Activated CD8-positive, alpha-beta T cell treated with anti-CD3 and anti-CD28 coated beads, Interleukin-2, amount 10 ng/mL, durations not matched to agents 7 days and 5 days (primary cell): ENCODE measurements at regions not wholly inside any gene's neighbourhood (a gene's known extent, or its start where the extent isn't known, plus 50 kb on each side); places are given as distances from the start of the nearest gene placed in this dataset.
"Not testable (repeated sequence)": the region's sequence is repeated elsewhere in the genome, so short reads cannot be mapped to it uniquely, and the experiment has no call there.

Source experiments
- ATAC-seq: fragments of 150-1000 bp; cut with Tn5 transposase; one replicate; pipeline ENCODE4 v1.10.0; 2021; ENCODE audit warnings: moderate library complexity
- CTCF ChIA-PET: fragments of 350-600 bp; sonication (Branson Sonifier 250); formaldehyde crosslinking; loops from one replicate; lab custom pipeline; 2021; ENCODE audit warnings: antibody characterized with exemption; lab: Charles Lee
- POLR2A ChIA-PET: fragments of 350-600 bp; sonication (Branson Sonifier 250); formaldehyde crosslinking; loops from one replicate; lab custom pipeline; 2021; ENCODE audit warnings: antibody characterized with exemption; lab: Charles Lee
- DNase-seq: peaks from one replicate; pipeline ENCODE4 v3.0.0-alpha.2; 2020
- H3K27ac Mint-ChIP-seq: one replicate; pipeline ENCODE4 v1.8.0; 2021; ENCODE audit warnings: mild to moderate bottlenecking, mixed read lengths
- H3K27me3 Mint-ChIP-seq: one replicate; pipeline ENCODE4 v1.8.0; 2021; ENCODE audit warnings: low read depth, mixed read lengths
- H3K36me3 Mint-ChIP-seq: one replicate; pipeline ENCODE4 v1.8.0; 2021; ENCODE audit warnings: low read depth, mixed read lengths
- H3K4me1 Mint-ChIP-seq: one replicate; pipeline ENCODE4 v1.8.0; 2021; ENCODE audit warnings: low read depth, mixed read lengths
- H3K4me3 Mint-ChIP-seq: one replicate; pipeline ENCODE4 v1.8.0; 2021; ENCODE audit warnings: mild to moderate bottlenecking, mixed read lengths
- H3K9me3 Mint-ChIP-seq: one replicate; pipeline ENCODE4 v1.8.0; 2022; ENCODE audit warnings: mixed read lengths; ENCODE audit not compliant: insufficient read depth

DNA sequence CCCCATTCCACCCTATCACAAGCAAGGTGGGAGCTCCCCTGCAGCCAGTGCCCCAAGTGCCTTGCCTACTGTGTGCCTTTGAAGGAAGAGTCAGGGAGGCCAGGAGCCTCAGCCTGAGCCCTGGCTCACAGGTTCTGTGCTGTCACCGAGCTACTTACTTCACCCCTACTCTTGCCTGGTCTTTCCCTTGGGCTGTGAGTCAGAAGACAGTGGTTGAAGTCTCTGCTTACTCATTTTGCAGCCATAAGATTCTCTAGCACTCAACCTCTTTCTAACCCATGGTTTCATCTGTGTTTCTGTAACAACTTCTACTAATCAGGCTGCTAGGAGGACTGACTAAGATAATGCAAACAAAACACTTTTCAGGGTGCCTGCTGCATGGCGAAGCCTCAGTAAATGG lies 114.5 kb downstream of the PLCE1 start:
- H3K27ac Mint-ChIP-seq = no peak overlapping the region
- ATAC-seq = no peak

DNA sequence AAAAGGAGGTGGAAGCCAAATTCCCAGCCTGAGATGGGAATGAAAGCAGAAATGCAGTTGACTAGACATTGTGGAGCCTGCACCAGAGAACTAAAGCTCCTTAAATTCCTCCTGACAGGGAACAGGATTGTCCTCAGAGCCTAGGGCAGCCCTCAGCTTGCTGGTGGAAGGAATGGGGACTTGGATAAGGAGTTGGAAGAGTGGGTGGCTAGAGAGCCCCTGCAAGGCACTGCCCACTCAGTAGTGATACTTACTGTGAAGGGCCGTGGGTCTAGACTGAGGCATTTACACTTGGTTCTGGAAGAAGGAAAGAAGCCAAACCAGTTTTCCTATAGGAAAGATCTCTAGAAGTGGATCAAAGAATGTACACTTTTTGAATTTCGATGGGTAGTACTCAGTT lies 117.6 kb downstream of the PLCE1 start:
- DNase-seq (no peak), ATAC-seq (no peak)
- Mint-ChIP-seq H3K4me3 (no peak overlapping the region), H3K36me3 (no peaks in the 10 kb centered on the region), H3K4me1 (no peaks in the 10 kb centered on the region), H3K9me3 (no peaks in the 10 kb centered on the region), H3K27me3 (no peaks in the 10 kb centered on the region), H3K27ac (no peak overlapping the region)
- CTCF ChIA-PET = no interaction called here
- POLR2A ChIA-PET = no interaction called here

More for the DNA sequence above, 114.5 kb downstream of the PLCE1 start:
- Mint-ChIP-seq H3K27me3 (no peaks in the 10 kb centered on the region), H3K36me3 (no peaks in the 10 kb centered on the region), H3K4me1 (no peaks in the 10 kb centered on the region), H3K4me3 (no peak overlapping the region), H3K9me3 (no peaks in the 10 kb centered on the region)
- CTCF ChIA-PET = no interaction called here
- POLR2A ChIA-PET = no interaction called here
- no peak for DNase-seq

DNA sequence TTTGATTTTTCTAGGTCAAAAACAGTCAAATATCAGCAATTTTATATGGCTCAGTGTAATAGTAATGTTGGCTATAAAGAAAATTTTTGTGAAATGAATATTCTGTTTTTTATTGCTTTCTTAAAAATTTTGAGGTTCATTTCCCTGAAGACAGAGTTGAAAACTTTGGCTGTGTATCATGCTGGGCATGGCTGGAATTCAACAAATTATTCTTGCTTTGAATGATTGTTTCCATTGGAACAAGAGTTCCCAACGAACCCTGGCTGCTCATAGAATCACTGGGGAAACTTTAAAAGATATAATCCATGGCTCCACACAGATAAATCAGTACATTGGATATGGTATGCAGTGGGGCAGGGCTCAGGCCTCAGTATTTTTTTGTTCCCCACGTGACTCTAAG lies 118.6 kb downstream of the PLCE1 start:
- ATAC-seq = no peak
- Mint-ChIP-seq H3K4me3 (no peak overlapping the region), H3K9me3 (no peaks in the 10 kb centered on the region), H3K4me1 (no peaks in the 10 kb centered on the region), H3K36me3 (no peaks in the 10 kb centered on the region), H3K27me3 (no peaks in the 10 kb centered on the region), H3K27ac (no peak overlapping the region)
- DNase-seq = no peak
- CTCF ChIA-PET = no interaction called here
- POLR2A ChIA-PET = no interaction called here

DNA sequence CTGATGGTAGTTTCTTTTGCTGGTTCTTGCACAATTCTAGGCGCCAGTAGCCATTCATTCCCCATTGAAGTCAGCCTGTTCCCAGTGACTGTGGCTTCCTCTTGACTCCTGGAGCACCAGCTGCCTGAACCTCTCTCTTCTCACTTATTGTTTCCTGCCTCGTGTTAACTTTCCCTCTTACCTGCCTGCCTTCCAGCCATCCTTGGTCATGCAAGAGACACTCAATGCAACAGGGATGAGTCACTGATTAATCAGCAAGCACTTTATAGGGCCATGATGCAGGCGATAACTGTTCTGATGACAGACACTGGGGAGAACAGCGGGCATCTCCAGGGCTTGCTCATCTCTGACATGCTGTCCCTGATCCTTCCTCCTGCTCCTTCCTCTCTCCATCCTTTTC lies 122.0 kb downstream of the PLCE1 start:
- Mint-ChIP-seq H3K27ac (no peak overlapping the region), H3K36me3 (no peaks in the 10 kb centered on the region), H3K4me1 (no peaks in the 10 kb centered on the region), H3K27me3 (no peaks in the 10 kb centered on the region), H3K4me3 (no peak overlapping the region), H3K9me3 (no peaks in the 10 kb centered on the region)
- ChIA-PET CTCF (no interaction called here), POLR2A (no interaction called here)
- DNase-seq (no peak), ATAC-seq (no peak)

DNA sequence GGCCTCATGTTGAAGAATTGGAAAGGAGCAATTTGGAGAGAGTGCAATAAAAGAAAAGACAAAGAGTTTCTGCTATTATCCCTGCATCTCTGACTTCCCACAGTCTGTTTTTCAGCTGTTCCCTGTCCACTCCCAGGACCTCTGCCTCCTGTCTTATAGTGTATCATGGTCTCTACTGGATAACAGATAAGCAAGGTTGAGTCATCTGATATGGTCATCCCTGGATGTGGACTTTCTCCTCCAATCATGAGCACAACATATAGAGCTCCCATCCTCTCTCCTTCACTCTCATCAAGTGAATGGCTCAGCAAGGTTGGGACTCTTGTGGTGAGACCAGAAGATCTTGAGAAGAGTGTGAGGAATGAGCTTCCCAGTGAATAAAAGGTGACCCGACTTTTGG lies 123.1 kb downstream of the PLCE1 start:
- no peaks in the 10 kb centered on the region for H3K27me3 Mint-ChIP-seq
- ATAC-seq (no peak), DNase-seq (no peak)
- no peaks in the 10 kb centered on the region for H3K4me1 Mint-ChIP-seq
- POLR2A ChIA-PET = no interaction called here
- CTCF ChIA-PET = no interaction called here
- no peak overlapping the region for H3K4me3 Mint-ChIP-seq
- H3K27ac Mint-ChIP-seq = no peak overlapping the region
- no peaks in the 10 kb centered on the region for H3K36me3 Mint-ChIP-seq
- no peaks in the 10 kb centered on the region for H3K9me3 Mint-ChIP-seq

DNA sequence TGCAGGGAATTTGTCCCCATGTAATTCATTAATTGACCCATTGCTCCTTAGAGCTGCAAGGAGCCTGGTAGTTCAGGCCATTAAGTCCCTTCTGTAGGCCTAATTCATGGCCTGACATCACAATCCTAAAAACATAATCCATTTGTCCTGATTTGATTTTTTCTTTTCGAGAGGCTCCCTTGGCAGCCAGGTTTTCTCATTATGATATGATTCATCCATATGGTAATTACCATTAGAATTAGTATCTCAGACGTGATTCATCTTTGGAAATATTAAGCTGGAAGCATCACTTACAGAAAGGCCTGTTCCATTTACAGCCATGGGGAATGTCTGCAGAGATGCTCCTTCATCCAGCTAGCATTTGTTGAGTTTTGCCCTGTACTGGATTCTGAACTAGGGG lies 128.5 kb downstream of the PLCE1 start:
- CTCF ChIA-PET = no interaction called here
- no peaks in the 10 kb centered on the region for H3K36me3 Mint-ChIP-seq
- no peak for ATAC-seq

DNA sequence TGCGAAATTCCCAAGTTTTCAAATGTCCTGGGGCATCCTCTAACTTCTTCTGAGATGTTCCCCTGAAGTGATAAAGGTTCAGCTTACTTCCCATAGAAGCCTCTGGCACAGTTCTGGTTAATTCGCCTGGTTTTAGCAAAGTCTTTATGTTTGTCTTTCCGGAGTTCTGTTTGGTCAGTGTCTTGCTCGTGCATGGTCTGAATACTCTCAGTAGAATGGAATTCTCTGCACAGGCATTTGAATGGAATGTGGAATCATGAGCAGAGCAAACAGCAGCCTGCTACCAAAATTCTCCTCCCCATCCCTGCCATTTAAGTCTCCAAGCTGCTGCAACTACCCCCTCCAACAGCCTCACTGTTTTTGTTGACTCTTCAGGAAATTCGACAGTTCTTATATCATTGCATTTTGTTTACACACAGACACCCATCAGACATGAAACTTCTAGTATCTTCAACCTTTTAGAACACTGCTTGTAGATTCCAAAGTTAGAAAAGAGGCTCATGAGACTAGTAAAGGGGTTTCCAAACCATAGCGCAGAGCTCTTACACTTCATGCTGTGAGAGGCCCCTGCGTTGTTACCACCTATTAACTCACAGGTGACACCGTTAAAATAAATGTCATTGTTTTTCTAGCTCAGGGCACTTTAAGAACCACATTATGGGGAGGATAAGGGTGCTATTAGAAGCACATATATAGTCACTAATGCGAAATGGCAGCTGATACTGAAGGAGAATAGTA lies 129.7 kb downstream of the PLCE1 start:
- DNase-seq = no peak

More for the DNA sequence above, 128.5 kb downstream of the PLCE1 start:
- Mint-ChIP-seq H3K27me3 (no peaks in the 10 kb centered on the region), H3K27ac (no peak overlapping the region), H3K4me3 (no peak overlapping the region), H3K9me3 (no peaks in the 10 kb centered on the region), H3K4me1 (no peaks in the 10 kb centered on the region)
- no peak for DNase-seq
- POLR2A ChIA-PET = no interaction called here

DNA sequence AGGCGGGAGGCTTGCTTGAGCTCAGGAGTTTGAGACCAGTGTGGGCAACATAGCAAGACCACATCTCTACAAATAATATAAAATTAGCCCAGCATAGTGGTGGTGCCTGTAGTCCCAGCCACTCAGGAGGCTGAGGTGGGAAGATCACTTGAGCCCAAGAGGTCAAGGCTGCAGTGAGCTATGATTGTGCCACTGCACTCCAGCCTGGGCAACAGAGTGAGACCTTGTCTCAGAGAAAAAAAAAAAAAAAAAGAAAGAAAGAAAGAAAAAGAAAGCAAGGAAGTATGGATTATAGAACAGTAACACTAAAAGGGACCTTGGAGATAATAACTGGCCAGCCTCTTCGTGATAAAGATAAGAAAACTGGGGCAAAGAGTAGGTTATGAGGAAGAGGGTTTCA lies 130.4 kb downstream of the PLCE1 start:
- DNase-seq, POLR2A ChIA-PET, H3K36me3 Mint-ChIP-seq, CTCF ChIA-PET, H3K9me3 Mint-ChIP-seq, H3K27me3 Mint-ChIP-seq, ATAC-seq, H3K4me3 Mint-ChIP-seq, H3K4me1 Mint-ChIP-seq, H3K27ac Mint-ChIP-seq: not testable (repeated sequence)

More for the DNA sequence above, 129.7 kb downstream of the PLCE1 start:
- Mint-ChIP-seq H3K4me1 (no peaks in the 10 kb centered on the region), H3K36me3 (no peaks in the 10 kb centered on the region), H3K27me3 (no peaks in the 10 kb centered on the region), H3K9me3 (no peaks in the 10 kb centered on the region), H3K27ac (no peak overlapping the region), H3K4me3 (no peak overlapping the region)
- ATAC-seq = no peak
- CTCF ChIA-PET = no interaction called here
- POLR2A ChIA-PET = no interaction called here

DNA sequence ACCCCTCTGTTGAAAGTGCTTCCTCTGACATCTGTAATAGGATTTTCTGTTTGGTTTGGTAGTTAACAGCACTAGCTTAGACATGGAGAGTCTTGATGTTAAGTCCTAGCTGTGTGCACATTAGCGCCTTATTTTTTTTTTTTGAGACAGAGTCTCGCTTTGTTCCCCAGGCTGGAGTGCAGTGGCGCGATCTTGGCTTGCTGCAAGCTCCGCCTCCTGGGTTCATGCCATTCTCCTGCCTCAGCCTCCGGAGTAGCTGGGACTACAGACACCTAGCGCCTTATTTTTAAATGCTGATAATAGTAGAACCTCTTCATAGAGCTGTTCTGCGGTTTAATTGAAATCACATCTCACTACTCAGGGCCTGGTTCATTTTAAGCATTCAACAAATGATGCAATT lies 131.5 kb downstream of the PLCE1 start:
- H3K4me1 Mint-ChIP-seq, CTCF ChIA-PET, ATAC-seq, H3K36me3 Mint-ChIP-seq, DNase-seq, H3K4me3 Mint-ChIP-seq, H3K9me3 Mint-ChIP-seq, H3K27me3 Mint-ChIP-seq, H3K27ac Mint-ChIP-seq, POLR2A ChIA-PET: not testable (repeated sequence)

DNA sequence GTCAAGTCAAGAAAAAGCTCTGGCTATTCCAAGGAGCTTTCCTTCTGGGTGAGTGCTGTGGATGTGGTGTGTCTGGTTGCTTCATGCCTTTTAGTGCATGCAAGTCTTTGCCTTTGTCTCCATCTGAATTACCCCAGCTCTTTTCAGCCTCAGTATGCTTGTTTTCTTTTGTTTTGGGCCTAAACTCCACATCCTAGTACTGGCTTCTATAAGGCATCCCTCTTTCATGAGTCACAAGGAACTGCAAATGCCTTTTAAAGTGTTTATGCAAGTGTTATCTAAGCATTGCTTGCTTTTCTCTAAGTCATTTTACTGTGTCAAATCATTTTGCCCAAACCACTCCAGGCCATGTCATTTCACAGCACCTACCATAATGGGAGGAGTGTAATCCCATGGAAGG lies 132.1 kb downstream of the PLCE1 start:
- DNase-seq (no peak), ATAC-seq (no peak)
- POLR2A ChIA-PET = no interaction called here
- no peak overlapping the region for H3K27ac Mint-ChIP-seq
- no peaks in the 10 kb centered on the region for H3K9me3 Mint-ChIP-seq
- no peaks in the 10 kb centered on the region for H3K27me3 Mint-ChIP-seq
- no peaks in the 10 kb centered on the region for H3K36me3 Mint-ChIP-seq
- no peak overlapping the region for H3K4me3 Mint-ChIP-seq
- CTCF ChIA-PET = no interaction called here
- no peaks in the 10 kb centered on the region for H3K4me1 Mint-ChIP-seq

DNA sequence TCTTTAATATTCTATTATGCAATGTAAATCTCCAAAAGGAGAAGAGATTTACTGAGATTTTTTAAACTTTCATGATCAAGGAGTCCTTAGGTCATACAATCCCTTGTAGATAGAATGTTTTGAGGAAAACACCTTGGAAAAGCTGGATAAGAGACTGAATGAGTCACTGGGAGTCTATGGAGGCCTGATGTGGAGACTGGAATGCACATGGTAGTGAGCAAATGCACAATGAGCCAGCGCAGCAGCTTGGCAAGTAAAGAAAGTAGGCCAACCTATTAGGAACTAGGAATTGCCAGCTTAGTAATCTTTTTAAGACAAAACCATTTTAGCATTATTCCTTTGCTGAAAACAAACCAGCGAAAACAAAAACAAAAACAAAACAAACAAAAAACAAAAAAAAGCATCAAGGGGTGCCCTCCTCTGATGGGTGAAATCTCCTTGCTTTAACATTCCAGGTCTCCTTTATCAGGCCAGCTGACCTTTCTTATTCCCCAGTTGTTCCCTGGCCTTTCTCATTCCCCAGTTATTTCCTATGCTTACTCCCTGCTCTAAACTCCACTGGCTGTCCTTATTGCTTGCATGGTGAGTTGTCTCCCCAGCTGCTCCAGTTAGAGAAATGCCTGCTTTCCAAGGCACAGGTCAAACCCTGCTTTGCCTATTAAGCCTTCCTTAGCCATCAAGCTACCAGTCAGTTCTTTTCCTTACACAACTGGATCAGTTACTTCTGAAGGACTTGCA lies 135.8 kb downstream of the PLCE1 start:
- H3K27ac Mint-ChIP-seq = no peak overlapping the region
- ChIA-PET POLR2A (no interaction called here), CTCF (no interaction called here)
- H3K4me1 Mint-ChIP-seq = no peaks in the 10 kb centered on the region
- H3K4me3 Mint-ChIP-seq = no peak overlapping the region
- no peak for DNase-seq
- ATAC-seq = no peak
- H3K36me3 Mint-ChIP-seq = no peaks in the 10 kb centered on the region
- H3K9me3 Mint-ChIP-seq = no peaks in the 10 kb centered on the region
- no peaks in the 10 kb centered on the region for H3K27me3 Mint-ChIP-seq

DNA sequence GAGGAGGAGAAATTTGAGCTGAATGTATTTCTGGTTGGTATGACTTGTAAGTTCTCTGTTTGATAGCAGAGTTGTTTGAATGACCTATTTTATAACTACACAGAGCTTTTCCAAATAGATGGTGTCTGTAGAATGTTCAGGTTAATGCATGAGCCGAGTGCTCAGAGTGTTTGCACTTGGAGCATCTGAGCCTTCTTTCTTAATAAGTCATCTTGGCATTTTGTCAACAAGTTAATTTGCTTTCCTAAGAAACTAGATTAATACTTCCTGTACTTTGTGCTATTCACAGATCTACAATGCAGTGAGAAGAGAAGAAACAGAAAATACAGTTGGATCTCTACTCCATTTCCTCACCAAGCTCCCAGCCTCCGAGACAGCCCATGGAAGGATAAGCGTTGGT lies 138.2 kb downstream of the PLCE1 start:
- peaks cover 2% of the 10 kb centered on the region for H3K27me3 Mint-ChIP-seq
- H3K36me3 Mint-ChIP-seq = no peaks in the 10 kb centered on the region
- no peaks in the 10 kb centered on the region for H3K9me3 Mint-ChIP-seq
- no peak for ATAC-seq
- ChIA-PET CTCF (no interaction called here), POLR2A (no interaction called here)
- no peaks in the 10 kb centered on the region for H3K4me1 Mint-ChIP-seq
- H3K27ac Mint-ChIP-seq = no peak overlapping the region
- DNase-seq = no peak
- H3K4me3 Mint-ChIP-seq = no peak overlapping the region
